Testis (tissue), 2 donors: ENCODE measurements at regions not wholly inside any gene's neighbourhood (a gene's known extent, or its start where the extent isn't known, plus 50 kb on each side); places are given as distances from the start of the nearest gene placed in this dataset.

Source experiments
- POLR2A ChIP-seq: fragments of 450-650 bp; IDR thresholded peaks from one replicate; pipeline ENCODE4 v1.6.1; 2017; ENCODE audit warnings: antibody characterized with exemption, mild to moderate bottlenecking, moderate library complexity
- TF ChIP-seq, protein P1 (sequence below), 3 experiments: fragments of 450-650 bp in 2 of 3; fragments of 200-600 bp in 1 of 3; sonication (generic) in 1 of 3; IDR thresholded peaks; one replicate each; pipeline ENCODE4 v1.5.1; 2016 to 2019; ENCODE audit warnings: antibody characterized with exemption in 3 of 3, mild to moderate bottlenecking in 2 of 3, moderate library complexity in 1 of 3

DNA sequence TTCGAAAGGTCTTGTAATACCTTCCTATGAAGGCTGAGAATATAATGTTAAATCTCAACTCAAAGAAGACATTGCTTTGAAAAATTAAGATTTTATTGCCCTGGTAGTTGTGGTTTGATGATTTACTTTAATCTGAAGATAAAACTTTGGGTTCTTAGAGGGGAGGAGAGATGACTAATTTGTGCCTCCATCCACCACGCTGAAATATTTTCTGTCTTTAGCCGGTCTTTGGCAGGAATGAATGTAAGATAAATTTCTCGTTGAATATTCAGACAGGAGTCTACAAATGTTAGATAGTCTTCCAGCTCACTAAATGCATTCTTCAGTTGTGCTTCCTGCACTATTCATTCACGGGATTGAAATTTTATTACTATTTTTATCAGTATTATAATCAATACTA, 844.3 kb upstream of the NR2F2 start:
- TF ChIP-seq, protein P1, sequence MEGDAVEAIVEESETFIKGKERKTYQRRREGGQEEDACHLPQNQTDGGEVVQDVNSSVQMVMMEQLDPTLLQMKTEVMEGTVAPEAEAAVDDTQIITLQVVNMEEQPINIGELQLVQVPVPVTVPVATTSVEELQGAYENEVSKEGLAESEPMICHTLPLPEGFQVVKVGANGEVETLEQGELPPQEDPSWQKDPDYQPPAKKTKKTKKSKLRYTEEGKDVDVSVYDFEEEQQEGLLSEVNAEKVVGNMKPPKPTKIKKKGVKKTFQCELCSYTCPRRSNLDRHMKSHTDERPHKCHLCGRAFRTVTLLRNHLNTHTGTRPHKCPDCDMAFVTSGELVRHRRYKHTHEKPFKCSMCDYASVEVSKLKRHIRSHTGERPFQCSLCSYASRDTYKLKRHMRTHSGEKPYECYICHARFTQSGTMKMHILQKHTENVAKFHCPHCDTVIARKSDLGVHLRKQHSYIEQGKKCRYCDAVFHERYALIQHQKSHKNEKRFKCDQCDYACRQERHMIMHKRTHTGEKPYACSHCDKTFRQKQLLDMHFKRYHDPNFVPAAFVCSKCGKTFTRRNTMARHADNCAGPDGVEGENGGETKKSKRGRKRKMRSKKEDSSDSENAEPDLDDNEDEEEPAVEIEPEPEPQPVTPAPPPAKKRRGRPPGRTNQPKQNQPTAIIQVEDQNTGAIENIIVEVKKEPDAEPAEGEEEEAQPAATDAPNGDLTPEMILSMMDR (IDR thresholded peaks at IDR 0.05): no peak
- TF ChIP-seq POLR2A: no peak
